ENCODE measurements at regions not wholly inside any gene's neighbourhood (a gene's known extent, or its start where the extent isn't known, plus 50 kb on each side); places are given as distances from the start of the nearest gene placed in this dataset.

DNA sequence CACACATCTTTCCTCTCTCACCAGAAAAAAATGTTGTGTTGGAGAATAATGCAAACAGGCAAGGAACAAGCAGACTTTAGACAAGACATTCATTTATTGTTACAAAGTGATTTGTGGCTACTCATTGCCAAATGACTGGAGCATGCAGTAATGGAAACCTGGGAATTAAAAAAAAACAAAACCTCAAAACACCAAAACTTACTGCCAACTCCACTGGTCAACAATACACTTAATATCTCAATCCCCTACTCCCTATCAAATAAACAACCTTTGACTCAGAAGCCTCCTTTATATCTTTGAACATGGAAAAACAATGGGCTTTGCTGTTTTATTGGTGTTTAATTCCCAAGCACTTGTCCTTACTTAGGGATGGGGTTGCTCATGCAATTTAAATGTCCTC lies 112.8 kb downstream of the POSTN start:
- ATAC-seq = no peak
- Histone ChIP-seq H3K36me3 (ENCODE audit: control insufficient read depth in 2 of 3, insufficient read depth in 3 of 3, low read length in 3 of 3) (no peaks in the 10 kb centered on the region), H3K4me1 (ENCODE audit: control insufficient read depth in 2 of 2, insufficient read depth in 2 of 2, low read length in 2 of 2) (no peaks in the 10 kb centered on the region), H3K27ac (ENCODE audit: low read depth, low read length) (no peak overlapping the region), H3K27me3 (ENCODE audit: control insufficient read depth in 2 of 2, insufficient read depth in 2 of 2, low read length in 2 of 2) (no peaks in the 10 kb centered on the region), H3K9me3 (ENCODE audit: control insufficient read depth in 2 of 3, low read length in 3 of 3) (no peaks in the 10 kb centered on the region), H3K4me3 (ENCODE audit: low read length) (no peak overlapping the region)
- no peak overlapping the region for H3K4me3 Mint-ChIP-seq
- H3K4me1 Mint-ChIP-seq = no peaks in the 10 kb centered on the region
- POLR2A ChIA-PET = no interaction called here
- no peak for DNase-seq
- no peak overlapping the region for H3K27ac Mint-ChIP-seq
- peaks cover 0 to 8% (median 0%) of the 10 kb centered on the region in 11 donors for H3K9me3 Mint-ChIP-seq
- CTCF ChIA-PET = interaction anchor here (0.7 kb wide), 1 partner anchor 409 kb away, joined by 3 read pairs; no protein-coding TSS in a partner anchor
- no peaks in the 10 kb centered on the region for H3K36me3 Mint-ChIP-seq
- H3K27me3 Mint-ChIP-seq = no peaks in the 10 kb centered on the region
- intact Hi-C loops (cut with micrococcal nuclease) = no loop called here

DNA sequence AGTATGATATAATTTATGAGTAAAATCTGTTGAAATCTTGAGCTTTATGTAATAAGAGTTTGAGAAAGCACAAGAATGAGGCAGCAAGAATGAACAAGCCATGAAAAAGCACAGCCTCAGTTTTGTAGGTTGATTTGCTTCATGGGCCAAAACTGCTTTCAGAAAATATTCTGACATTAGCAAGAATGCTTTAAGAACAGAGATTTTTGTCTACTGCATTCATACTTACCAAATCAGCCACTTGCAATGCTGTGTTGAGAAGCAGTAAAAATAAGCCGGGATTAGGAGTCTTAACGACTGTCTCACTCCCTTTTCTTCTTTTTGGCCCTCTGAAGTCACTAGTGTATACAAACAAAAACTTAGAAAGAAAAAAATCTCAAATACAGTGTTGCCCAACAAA lies 114.5 kb downstream of the POSTN start:
- intact Hi-C loops (cut with micrococcal nuclease) = no loop called here
- Histone ChIP-seq H3K27me3 (ENCODE audit: control insufficient read depth in 2 of 2, insufficient read depth in 2 of 2, low read length in 2 of 2) (no peaks in the 10 kb centered on the region), H3K36me3 (ENCODE audit: control insufficient read depth in 2 of 3, insufficient read depth in 3 of 3, low read length in 3 of 3) (no peaks in the 10 kb centered on the region), H3K27ac (ENCODE audit: low read depth, low read length) (no peak overlapping the region), H3K9me3 (ENCODE audit: control insufficient read depth in 2 of 3, low read length in 3 of 3) (no peaks in the 10 kb centered on the region), H3K4me3 (ENCODE audit: low read length) (no peak overlapping the region), H3K4me1 (ENCODE audit: control insufficient read depth in 2 of 2, insufficient read depth in 2 of 2, low read length in 2 of 2) (no peaks in the 10 kb centered on the region)
- Mint-ChIP-seq H3K4me1 (no peaks in the 10 kb centered on the region), H3K36me3 (no peaks in the 10 kb centered on the region), H3K27ac (no peak overlapping the region), H3K4me3 (no peak overlapping the region), H3K9me3 (peaks cover 0 to 8% (median 0%) of the 10 kb centered on the region in 11 donors), H3K27me3 (no peaks in the 10 kb centered on the region)
- no peak for ATAC-seq
- ChIA-PET CTCF (no interaction called here), POLR2A (no interaction called here)
- DNase-seq = no peak

DNA sequence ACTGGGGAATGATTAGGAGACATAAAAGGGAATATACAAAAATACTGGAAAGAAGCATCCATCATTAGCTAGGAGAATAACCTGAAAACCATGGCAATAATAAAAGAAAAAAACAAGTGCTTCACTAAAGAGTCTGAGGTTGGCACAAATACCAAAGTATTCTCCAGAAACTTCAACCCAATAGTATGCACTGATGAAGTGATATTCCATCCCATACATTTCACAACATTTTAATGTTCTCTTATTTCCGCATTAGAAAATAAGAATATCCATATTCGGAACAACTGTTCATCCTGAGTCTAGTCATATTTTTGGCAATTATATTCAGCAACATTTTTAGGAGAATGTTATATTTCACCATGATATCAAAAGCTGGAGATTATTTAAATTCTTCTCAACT lies 116.2 kb downstream of the POSTN start:
- Histone ChIP-seq H3K36me3 (ENCODE audit: control insufficient read depth in 2 of 3, insufficient read depth in 3 of 3, low read length in 3 of 3) (no peaks in the 10 kb centered on the region), H3K4me3 (ENCODE audit: low read length) (no peak overlapping the region), H3K27me3 (ENCODE audit: control insufficient read depth in 2 of 2, insufficient read depth in 2 of 2, low read length in 2 of 2) (no peaks in the 10 kb centered on the region), H3K9me3 (ENCODE audit: control insufficient read depth in 2 of 3, low read length in 3 of 3) (no peaks in the 10 kb centered on the region), H3K27ac (ENCODE audit: low read depth, low read length) (no peak overlapping the region), H3K4me1 (ENCODE audit: control insufficient read depth in 2 of 2, insufficient read depth in 2 of 2, low read length in 2 of 2) (no peaks in the 10 kb centered on the region)
- ChIA-PET CTCF (no interaction called here), POLR2A (no interaction called here)
- intact Hi-C loops (cut with micrococcal nuclease) = no loop called here
- ATAC-seq (no peak), DNase-seq (no peak)
- Mint-ChIP-seq H3K9me3 (peaks cover 0 to 6% (median 0%) of the 10 kb centered on the region in 11 donors), H3K27ac (no peak overlapping the region), H3K4me1 (no peaks in the 10 kb centered on the region), H3K4me3 (no peak overlapping the region), H3K36me3 (no peaks in the 10 kb centered on the region), H3K27me3 (no peaks in the 10 kb centered on the region)

DNA sequence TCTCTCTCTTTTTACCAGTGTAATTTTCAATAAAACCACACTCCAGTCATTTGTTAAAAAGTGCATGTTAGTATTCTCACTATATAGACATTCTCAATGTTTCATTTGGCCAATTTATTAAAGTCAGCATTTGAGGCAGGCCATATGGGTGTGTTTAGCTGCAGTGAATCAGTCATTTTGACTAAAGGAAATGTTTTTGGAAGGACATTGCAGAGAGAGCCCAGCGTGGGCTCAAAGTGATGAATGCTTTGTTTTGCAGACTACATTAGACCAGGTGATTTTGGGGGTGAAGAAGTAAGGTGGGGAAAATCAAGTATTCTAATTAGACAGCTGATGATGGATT lies 116.7 kb downstream of the POSTN start:
- POLR2A ChIA-PET = no interaction called here
- DNase-seq = no peak
- intact Hi-C loops (cut with micrococcal nuclease) = no loop called here

DNA sequence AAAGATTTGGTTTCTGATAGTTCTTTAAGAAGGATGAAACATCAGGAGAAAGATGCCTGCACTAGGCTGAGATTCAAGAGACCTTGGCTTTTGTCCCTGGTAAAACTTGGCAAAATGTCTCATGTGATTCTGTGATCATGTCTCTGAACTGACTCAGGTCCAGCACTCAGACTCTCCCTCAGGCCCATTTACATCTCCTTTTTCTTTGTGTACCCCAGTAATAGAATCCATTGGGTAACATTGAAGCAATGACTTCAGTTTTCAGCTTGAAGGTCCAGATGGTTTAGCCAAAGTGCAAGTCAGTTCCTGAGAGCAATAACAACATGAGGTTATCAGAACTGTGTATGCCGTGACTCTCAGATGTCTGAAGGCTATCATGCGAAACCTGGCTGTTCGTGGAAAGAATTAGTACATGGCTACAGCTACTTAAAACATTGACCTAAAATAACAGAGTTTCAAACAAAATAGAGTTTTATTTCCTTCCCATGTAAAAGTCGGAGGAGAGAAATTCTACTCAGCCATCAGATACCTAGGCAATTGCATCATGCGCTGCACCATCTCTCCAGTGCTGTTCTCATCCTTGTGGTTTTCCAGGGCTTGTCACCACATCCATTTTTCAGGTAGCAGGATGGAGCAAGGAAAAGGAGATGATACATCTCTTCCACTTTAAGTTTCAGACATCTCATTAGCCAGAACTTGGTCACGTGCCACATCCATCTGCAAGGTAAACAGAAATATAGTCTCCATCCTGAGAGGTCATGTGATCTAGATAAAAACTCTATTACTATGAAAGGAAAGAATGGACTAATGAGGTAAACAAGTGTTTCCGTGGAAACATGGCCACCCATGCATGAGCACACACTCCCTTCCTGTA lies 117.3 kb downstream of the POSTN start:
- H3K27ac ChIP-seq (ENCODE audit: low read depth, low read length) = no peak overlapping the region
- H3K36me3 Mint-ChIP-seq = no peaks in the 10 kb centered on the region
- no peaks in the 10 kb centered on the region for H3K27me3 ChIP-seq (ENCODE audit: control insufficient read depth in 2 of 2, insufficient read depth in 2 of 2, low read length in 2 of 2)
- H3K9me3 Mint-ChIP-seq = peaks cover 0 to 3% (median 0%) of the 10 kb centered on the region in 11 donors
- H3K4me3 Mint-ChIP-seq = no peak overlapping the region
- no peaks in the 10 kb centered on the region for H3K4me1 ChIP-seq (ENCODE audit: control insufficient read depth in 2 of 2, insufficient read depth in 2 of 2, low read length in 2 of 2)
- intact Hi-C loops (cut with micrococcal nuclease) = no loop called here
- ChIA-PET POLR2A (no interaction called here), CTCF (no interaction called here)
- ATAC-seq = no peak
- H3K36me3 ChIP-seq (ENCODE audit: control insufficient read depth in 2 of 3, insufficient read depth in 3 of 3, low read length in 3 of 3) = no peaks in the 10 kb centered on the region
- H3K9me3 ChIP-seq (ENCODE audit: control insufficient read depth in 2 of 3, low read length in 3 of 3) = no peaks in the 10 kb centered on the region
- no peak overlapping the region for H3K27ac Mint-ChIP-seq
- DNase-seq = no peak
- H3K4me3 ChIP-seq (ENCODE audit: low read length) = no peak overlapping the region
- H3K4me1 Mint-ChIP-seq = no peaks in the 10 kb centered on the region
- H3K27me3 Mint-ChIP-seq = no peaks in the 10 kb centered on the region

More for the DNA sequence above, 116.7 kb downstream of the POSTN start:
- Mint-ChIP-seq H3K27ac (no peak overlapping the region), H3K4me3 (no peak overlapping the region), H3K4me1 (no peaks in the 10 kb centered on the region), H3K27me3 (no peaks in the 10 kb centered on the region), H3K9me3 (peaks cover 0 to 3% (median 0%) of the 10 kb centered on the region in 11 donors), H3K36me3 (no peaks in the 10 kb centered on the region)
- Histone ChIP-seq H3K9me3 (ENCODE audit: control insufficient read depth in 2 of 3, low read length in 3 of 3) (no peaks in the 10 kb centered on the region), H3K27ac (ENCODE audit: low read depth, low read length) (no peak overlapping the region), H3K4me1 (ENCODE audit: control insufficient read depth in 2 of 2, insufficient read depth in 2 of 2, low read length in 2 of 2) (no peaks in the 10 kb centered on the region), H3K36me3 (ENCODE audit: control insufficient read depth in 2 of 3, insufficient read depth in 3 of 3, low read length in 3 of 3) (no peaks in the 10 kb centered on the region), H3K27me3 (ENCODE audit: control insufficient read depth in 2 of 2, insufficient read depth in 2 of 2, low read length in 2 of 2) (no peaks in the 10 kb centered on the region), H3K4me3 (ENCODE audit: low read length) (no peak overlapping the region)
- CTCF ChIA-PET = no interaction called here
- ATAC-seq = no peak

DNA sequence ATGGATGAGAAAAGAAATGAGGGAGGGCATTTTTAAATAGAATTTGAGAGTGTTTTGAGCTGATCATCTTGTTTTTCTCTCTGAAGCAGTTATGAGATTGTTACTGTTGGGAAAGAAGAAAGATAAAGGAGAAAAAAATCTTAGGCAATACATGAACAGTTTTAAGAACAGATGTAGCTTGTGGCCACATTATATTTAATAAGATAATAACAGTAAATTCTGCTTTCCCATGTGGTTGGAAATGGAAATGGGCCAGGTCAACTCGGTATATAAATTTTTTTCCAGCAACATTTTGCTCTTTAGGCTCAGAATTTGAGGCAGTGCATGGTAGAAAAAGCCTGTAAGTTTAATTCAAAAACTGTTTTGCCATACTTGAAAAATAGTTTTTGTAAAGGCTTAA lies 118.7 kb downstream of the POSTN start:
- intact Hi-C loops (cut with micrococcal nuclease) = no loop called here
- Histone ChIP-seq H3K9me3 (ENCODE audit: control insufficient read depth in 2 of 3, low read length in 3 of 3) (no peaks in the 10 kb centered on the region), H3K36me3 (ENCODE audit: control insufficient read depth in 2 of 3, insufficient read depth in 3 of 3, low read length in 3 of 3) (no peaks in the 10 kb centered on the region), H3K27me3 (ENCODE audit: control insufficient read depth in 2 of 2, insufficient read depth in 2 of 2, low read length in 2 of 2) (no peaks in the 10 kb centered on the region), H3K27ac (ENCODE audit: low read depth, low read length) (no peak overlapping the region), H3K4me1 (ENCODE audit: control insufficient read depth in 2 of 2, insufficient read depth in 2 of 2, low read length in 2 of 2) (no peaks in the 10 kb centered on the region), H3K4me3 (ENCODE audit: low read length) (no peak overlapping the region)
- Mint-ChIP-seq H3K27me3 (no peaks in the 10 kb centered on the region), H3K4me1 (no peaks in the 10 kb centered on the region), H3K36me3 (no peaks in the 10 kb centered on the region), H3K27ac (no peak overlapping the region), H3K4me3 (no peak overlapping the region), H3K9me3 (peaks cover 0 to 3% (median 0%) of the 10 kb centered on the region in 11 donors)
- DNase-seq (no peak), ATAC-seq (no peak)
- ChIA-PET CTCF (no interaction called here), POLR2A (no interaction called here)

DNA sequence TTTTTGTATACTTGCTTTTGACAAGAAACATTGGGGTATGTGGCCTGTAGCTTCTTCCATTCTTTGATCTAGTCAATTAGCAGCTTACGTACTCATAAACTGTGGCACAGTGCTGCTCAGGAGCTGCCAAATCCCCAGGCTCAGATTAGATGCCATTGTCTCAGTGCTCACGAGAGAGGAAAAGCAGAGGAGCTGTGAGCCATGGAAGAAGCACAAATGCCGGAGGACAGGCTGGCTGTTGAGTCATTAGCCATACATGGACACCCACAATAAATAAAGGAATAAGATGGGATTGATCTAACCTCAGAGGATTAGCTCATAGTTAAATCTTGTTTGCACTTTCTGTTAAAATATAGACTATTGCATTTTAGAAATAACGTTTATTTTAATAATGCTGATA lies 121.7 kb downstream of the POSTN start:
- Mint-ChIP-seq H3K27ac (no peak overlapping the region), H3K36me3 (no peaks in the 10 kb centered on the region), H3K27me3 (no peaks in the 10 kb centered on the region), H3K9me3 (peaks cover 0 to 8% (median 0%) of the 10 kb centered on the region in 11 donors), H3K4me3 (no peak overlapping the region), H3K4me1 (no peaks in the 10 kb centered on the region)
- ATAC-seq (no peak), DNase-seq (no peak)
- no peaks in the 10 kb centered on the region for H3K4me1 ChIP-seq (ENCODE audit: control insufficient read depth in 2 of 2, insufficient read depth in 2 of 2, low read length in 2 of 2)
- POLR2A ChIA-PET = no interaction called here
- H3K27ac ChIP-seq (ENCODE audit: low read depth, low read length) = no peak overlapping the region
- H3K27me3 ChIP-seq (ENCODE audit: control insufficient read depth in 2 of 2, insufficient read depth in 2 of 2, low read length in 2 of 2) = no peaks in the 10 kb centered on the region
- H3K4me3 ChIP-seq (ENCODE audit: low read length) = no peak overlapping the region
- intact Hi-C loops (cut with micrococcal nuclease) = no loop called here
- CTCF ChIA-PET = no interaction called here
- H3K36me3 ChIP-seq (ENCODE audit: control insufficient read depth in 2 of 3, insufficient read depth in 3 of 3, low read length in 3 of 3) = no peaks in the 10 kb centered on the region
- no peaks in the 10 kb centered on the region for H3K9me3 ChIP-seq (ENCODE audit: control insufficient read depth in 2 of 3, low read length in 3 of 3)

Data from naive thymus-derived CD4-positive, alpha-beta T cell (primary cell).